ENCODE measurements at regions not wholly inside any gene's neighbourhood (a gene's known extent, or its start where the extent isn't known, plus 50 kb on each side); places are given as distances from the start of the nearest gene placed in this dataset.

DNA sequence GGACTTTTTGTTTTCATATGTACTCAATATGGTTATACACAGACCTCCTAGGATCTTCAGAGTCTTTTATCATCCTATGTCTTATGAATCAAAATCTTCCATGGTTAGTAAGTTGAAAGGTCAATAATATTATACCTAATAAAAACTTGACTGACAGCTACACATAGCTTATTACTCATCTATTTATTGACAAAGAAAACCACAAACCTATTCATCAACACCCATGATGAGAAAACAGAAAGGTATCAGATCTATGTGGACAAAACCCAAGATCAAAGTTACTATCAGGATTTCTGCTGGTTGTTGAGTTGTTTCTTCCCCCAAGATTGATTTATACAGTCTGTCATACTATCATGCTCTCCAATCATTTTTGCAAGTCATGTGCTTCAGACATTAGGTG lies 460.1 kb upstream of the MANEA start:
- no peaks in the 10 kb centered on the region for H4K20me1 ChIP-seq (ENCODE audit: insufficient read depth, low read length)
- no peak overlapping the region for H3K4me2 ChIP-seq (replicated peaks; ENCODE audit: extremely low read depth, low read length, poor library complexity, severe bottlenecking)
- H2AFZ ChIP-seq (ENCODE audit: insufficient read depth, low read depth, low read length, poor library complexity, severe bottlenecking): no peak overlapping the region
- H3K27me3 Mint-ChIP-seq (ENCODE audit: low read depth in 3 of 3): no peaks in the 10 kb centered on the region
- intact Hi-C loops (cut with micrococcal nuclease): no loop called here
- H3K9me3 ChIP-seq (replicated peaks in 1 of 2; ENCODE audit: control insufficient read depth in 1 of 2, insufficient read depth in 1 of 2, low read length in 2 of 2): no peaks in the 10 kb centered on the region
- no peak overlapping the region for H3K4me3 Mint-ChIP-seq
- no peaks in the 10 kb centered on the region for H3K36me3 ChIP-seq (replicated peaks in 1 of 2; ENCODE audit: control insufficient read depth in 1 of 2, insufficient read depth in 2 of 2, low read length in 2 of 2)
- TF ChIP-seq, protein P1, sequence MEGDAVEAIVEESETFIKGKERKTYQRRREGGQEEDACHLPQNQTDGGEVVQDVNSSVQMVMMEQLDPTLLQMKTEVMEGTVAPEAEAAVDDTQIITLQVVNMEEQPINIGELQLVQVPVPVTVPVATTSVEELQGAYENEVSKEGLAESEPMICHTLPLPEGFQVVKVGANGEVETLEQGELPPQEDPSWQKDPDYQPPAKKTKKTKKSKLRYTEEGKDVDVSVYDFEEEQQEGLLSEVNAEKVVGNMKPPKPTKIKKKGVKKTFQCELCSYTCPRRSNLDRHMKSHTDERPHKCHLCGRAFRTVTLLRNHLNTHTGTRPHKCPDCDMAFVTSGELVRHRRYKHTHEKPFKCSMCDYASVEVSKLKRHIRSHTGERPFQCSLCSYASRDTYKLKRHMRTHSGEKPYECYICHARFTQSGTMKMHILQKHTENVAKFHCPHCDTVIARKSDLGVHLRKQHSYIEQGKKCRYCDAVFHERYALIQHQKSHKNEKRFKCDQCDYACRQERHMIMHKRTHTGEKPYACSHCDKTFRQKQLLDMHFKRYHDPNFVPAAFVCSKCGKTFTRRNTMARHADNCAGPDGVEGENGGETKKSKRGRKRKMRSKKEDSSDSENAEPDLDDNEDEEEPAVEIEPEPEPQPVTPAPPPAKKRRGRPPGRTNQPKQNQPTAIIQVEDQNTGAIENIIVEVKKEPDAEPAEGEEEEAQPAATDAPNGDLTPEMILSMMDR (IDR thresholded peaks at IDR 0.05): no peak
- H3K4me1 Mint-ChIP-seq: no peaks in the 10 kb centered on the region
- no peaks in the 10 kb centered on the region for H3K4me1 ChIP-seq (ENCODE audit: control insufficient read depth in 1 of 2, insufficient read depth in 2 of 2, low read length in 2 of 2)
- no peaks in the 10 kb centered on the region for H3K27me3 ChIP-seq (ENCODE audit: control insufficient read depth in 2 of 2, insufficient read depth in 2 of 2, low read length in 2 of 2)
- H3K27ac ChIP-seq (ENCODE audit: low read depth in 1 of 2, low read length in 2 of 2): no peak overlapping the region
- no peak overlapping the region for H3K27ac Mint-ChIP-seq
- no peaks in the 10 kb centered on the region for H3K79me2 ChIP-seq (ENCODE audit: insufficient read depth, low read length)
- H3K9ac ChIP-seq (ENCODE audit: insufficient read depth, low read length, poor library complexity, severe bottlenecking): no peak overlapping the region
- no peaks in the 10 kb centered on the region for H3K9me3 Mint-ChIP-seq
- H3K36me3 Mint-ChIP-seq: no peaks in the 10 kb centered on the region
- DNase-seq: no peak
- H3K4me3 ChIP-seq (replicated peaks in 1 of 3; ENCODE audit: low read depth in 2 of 3, low read length in 3 of 3): no peak overlapping the region

DNA sequence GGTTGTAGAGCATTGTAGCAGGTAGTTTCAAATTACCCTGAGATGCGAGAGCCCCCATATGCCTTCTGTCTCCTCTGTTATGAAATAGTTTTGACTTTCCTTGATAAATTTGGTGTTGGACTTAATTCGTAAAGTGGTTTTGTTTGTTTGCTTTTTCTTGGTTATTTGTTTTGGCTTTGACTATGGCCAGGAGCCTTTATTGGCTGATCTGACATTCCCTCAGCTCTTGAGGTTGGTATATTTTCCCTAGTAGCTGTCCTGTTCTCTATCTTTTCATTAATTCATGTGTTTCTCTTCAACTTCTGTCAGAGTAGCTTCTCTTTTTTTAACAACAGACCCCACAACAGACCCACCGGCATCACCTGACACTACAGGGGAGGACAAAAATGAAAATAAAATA lies 457.4 kb upstream of the MANEA start:
- Mint-ChIP-seq H3K4me3 (no peak overlapping the region), H3K36me3 (no peaks in the 10 kb centered on the region), H3K4me1 (no peaks in the 10 kb centered on the region), H3K27ac (no peak overlapping the region), H3K27me3 (ENCODE audit: low read depth in 3 of 3) (no peaks in the 10 kb centered on the region), H3K9me3 (peaks cover 0 to 1% (median 0%) of the 10 kb centered on the region in 7 donors)
- no peaks in the 10 kb centered on the region for H3K27me3 ChIP-seq (ENCODE audit: control insufficient read depth in 2 of 2, insufficient read depth in 2 of 2, low read length in 2 of 2)
- TF ChIP-seq, protein P1 (IDR thresholded peaks at IDR 0.05): no peak
- no peak overlapping the region for H2AFZ ChIP-seq (ENCODE audit: insufficient read depth, low read depth, low read length, poor library complexity, severe bottlenecking)
- no peak overlapping the region for H3K9ac ChIP-seq (ENCODE audit: insufficient read depth, low read length, poor library complexity, severe bottlenecking)
- H3K79me2 ChIP-seq (ENCODE audit: insufficient read depth, low read length): no peaks in the 10 kb centered on the region
- no peaks in the 10 kb centered on the region for H3K36me3 ChIP-seq (replicated peaks in 1 of 2; ENCODE audit: control insufficient read depth in 1 of 2, insufficient read depth in 2 of 2, low read length in 2 of 2)
- intact Hi-C loops (cut with micrococcal nuclease): no loop called here
- H3K4me1 ChIP-seq (ENCODE audit: control insufficient read depth in 1 of 2, insufficient read depth in 2 of 2, low read length in 2 of 2): no peaks in the 10 kb centered on the region
- no peak overlapping the region for H3K4me3 ChIP-seq (replicated peaks in 1 of 3; ENCODE audit: low read depth in 2 of 3, low read length in 3 of 3)
- H4K20me1 ChIP-seq (ENCODE audit: insufficient read depth, low read length): no peaks in the 10 kb centered on the region
- WGBS (ENCODE audit: insufficient coverage): no CpG with 5 or more reads among the region's 3 CpGs
- DNase-seq: no peak
- no peak overlapping the region for H3K4me2 ChIP-seq (replicated peaks; ENCODE audit: extremely low read depth, low read length, poor library complexity, severe bottlenecking)
- H3K27ac ChIP-seq (ENCODE audit: low read depth in 1 of 2, low read length in 2 of 2): no peak overlapping the region
- H3K9me3 ChIP-seq (replicated peaks in 1 of 2; ENCODE audit: control insufficient read depth in 1 of 2, insufficient read depth in 1 of 2, low read length in 2 of 2): no peaks in the 10 kb centered on the region

Measured in CD14-positive monocyte (primary cell).